NCI-H128 (cell line): ENCODE measurements at regions not wholly inside any gene's neighbourhood (a gene's known extent, or its start where the extent isn't known, plus 50 kb on each side); places are given as distances from the start of the nearest gene placed in this dataset.

Experiments used
- DNase-seq: peaks from one replicate; lab custom pipeline; 2025; ENCODE audit not compliant: unreplicated experiment; lab: John Stamatoyannopoulos, UW

DNA sequence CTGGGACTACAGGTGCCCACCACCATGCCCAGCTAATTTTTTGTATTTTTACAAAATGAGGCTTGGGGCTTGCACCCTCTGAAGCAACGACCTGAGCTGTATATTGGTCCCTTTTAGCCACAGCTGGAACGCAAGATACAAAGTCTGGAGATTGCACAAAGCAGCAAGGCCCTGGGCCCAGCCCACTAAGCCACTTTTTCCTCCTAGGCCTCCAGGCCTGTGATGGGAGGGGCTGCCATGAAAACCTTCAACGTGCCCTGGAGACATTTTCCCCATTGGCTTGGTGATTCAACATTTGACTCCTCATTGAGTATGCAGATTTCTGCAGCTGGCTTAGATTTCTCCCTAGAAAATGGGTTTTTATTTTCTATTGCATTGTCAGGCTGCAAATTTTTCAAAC is 69.2 kb downstream of the CYB561 start:
- no peak for DNase-seq

DNA sequence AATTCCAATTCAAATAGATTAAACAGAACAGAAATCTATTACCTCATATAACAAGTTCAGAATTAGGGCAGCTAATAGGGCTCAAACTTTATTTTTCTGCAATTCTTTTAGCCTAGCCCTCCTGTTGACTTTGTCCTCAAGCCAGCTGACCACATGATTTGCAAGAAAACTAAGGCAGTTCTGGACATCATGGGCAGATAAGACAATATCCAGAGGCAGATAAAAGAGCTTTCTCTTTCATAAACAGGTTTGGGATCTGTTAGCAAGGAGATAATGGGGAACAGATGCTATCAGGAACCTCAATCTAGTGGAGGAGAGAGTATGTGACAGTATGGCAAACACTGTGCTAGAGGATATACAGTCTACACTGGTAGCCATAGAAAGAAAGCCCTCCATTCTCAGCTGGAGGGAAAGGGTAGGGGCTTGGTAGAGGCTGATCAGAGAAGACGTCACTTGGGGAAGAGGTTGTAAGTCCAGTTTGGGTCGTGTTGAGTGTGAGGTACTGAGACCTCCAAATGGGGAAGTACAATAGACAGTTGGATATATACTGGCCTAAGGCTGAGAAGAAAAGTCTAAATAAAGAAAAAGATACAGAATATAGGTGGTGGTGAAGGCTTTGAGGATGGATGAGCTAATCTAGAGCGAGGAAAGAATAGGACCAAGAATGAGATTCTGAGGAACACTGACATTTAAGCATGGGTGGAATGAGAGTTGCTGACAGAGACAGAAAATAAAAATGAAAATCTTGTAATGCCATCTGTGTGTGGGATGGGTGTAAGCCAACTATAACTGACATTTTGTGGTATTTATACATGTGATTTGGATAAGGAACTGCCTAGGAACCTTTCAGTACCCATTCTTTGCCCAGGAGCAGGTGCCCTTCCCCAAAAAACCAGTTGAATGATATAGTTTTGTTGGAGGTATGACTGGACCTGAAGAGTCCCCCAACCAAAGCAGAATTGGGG is 67.4 kb downstream of the CYB561 start:
- no peak for DNase-seq

DNA sequence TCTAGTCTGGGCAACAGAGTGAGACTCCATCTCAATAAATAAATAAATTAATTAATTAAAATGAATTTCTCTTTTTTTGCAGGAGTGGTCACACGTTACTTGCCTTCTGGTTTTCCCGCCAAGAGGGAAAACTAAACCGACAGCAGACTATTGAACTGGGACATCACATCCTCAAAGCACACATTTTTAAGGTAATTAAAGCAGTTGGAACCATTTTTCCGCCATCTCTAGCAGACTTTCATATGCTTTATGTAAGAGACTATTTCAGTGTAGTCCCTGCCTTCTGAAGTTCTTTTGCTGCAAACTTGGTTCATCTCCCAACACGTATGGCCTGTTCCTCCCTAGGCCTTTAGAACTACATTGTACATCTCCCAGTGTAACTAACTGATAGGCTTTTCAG is 66.5 kb downstream of the CYB561 start:
- no peak for DNase-seq

DNA sequence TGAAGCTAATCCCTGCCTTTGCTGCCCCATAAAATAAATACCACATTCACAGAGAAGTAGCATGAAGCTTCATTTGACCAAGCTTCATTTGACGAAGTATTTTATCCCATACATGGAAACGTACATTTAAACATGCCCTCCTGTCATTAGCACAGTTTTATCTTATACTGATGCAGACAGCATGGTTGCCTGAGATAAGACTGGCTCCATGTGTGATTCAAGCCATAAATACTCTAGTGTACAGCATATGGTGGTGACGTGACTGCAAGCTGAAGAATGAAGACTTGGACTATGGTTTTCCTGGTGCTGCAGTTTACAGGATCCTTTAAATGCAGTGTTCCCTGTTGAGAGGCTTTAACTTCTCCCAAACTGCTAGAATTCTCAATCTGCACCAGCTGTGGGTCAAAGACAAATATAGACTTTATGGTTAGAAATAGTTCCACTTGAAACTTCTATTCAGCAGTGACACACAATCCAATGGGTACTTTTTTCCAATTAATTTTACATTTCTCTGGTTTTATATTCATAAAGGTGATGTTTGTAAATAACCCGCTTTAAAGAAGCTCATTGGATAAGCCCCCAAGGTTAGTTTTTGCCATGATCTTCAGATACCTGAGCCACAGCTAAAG is 64.9 kb downstream of the CYB561 start:
- DNase-seq: no peak

DNA sequence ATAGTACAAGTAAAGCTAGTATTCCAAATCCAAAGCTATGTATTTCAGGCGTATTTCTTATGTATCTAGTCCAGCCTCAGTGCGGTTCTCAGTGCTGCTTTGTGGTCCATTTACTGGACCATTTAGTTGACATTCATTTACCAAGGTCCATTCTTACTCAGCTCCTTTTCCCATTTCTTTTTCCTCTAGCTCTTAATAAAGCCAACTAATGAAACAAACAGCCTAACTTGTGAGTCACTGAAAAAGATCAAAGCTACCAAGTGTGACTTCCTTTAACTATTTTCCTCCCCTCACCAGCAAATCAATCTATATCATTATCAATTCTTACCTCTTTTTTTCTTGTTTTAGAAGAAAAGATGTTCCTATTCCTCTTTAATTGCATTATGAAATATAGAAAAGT is 64.0 kb downstream of the CYB561 start:
- DNase-seq: no peak
